Aorta (tissue), 5 donors: ENCODE measurements at regions not wholly inside any gene's neighbourhood (a gene's known extent, or its start where the extent isn't known, plus 50 kb on each side); places are given as distances from the start of the nearest gene placed in this dataset.
"Not testable (repeated sequence)": the region's sequence is repeated elsewhere in the genome, so short reads cannot be mapped to it uniquely, and the experiment has no call there.

ENCODE experiments used
- ATAC-seq: fragments of 200-7000 bp; cut with Tn5 transposase; one replicate; pipeline ENCODE4 v1.9.1; 2022; ENCODE audit warnings: moderate library complexity; ENCODE audit not compliant: low FRiP score
- DNase-seq, 2 donors: peaks; one replicate each; pipeline ENCODE4 v3.0.0-alpha.2; 2020
- H3K27ac ChIP-seq, 2 donors: one replicate each; pipeline ENCODE4 v1.5.1; 2013; ENCODE audit warnings: low read length in 2 of 2, mild to moderate bottlenecking in 2 of 2, moderate library complexity in 2 of 2, control low read depth in 1 of 2, inconsistent platforms in 1 of 2, low read depth in 1 of 2
- H3K27me3 ChIP-seq, 2 donors: one replicate each; pipeline ENCODE4 v1.6.1; 2013; ENCODE audit warnings: control low read depth in 1 of 2, low read length in 1 of 2, mild to moderate bottlenecking in 1 of 2, moderate library complexity in 1 of 2; ENCODE audit not compliant: insufficient read depth in 2 of 2, control insufficient read depth in 1 of 2
- H3K36me3 ChIP-seq, 2 donors: one replicate each; pipeline ENCODE4 v1.6.1; 2013; ENCODE audit warnings: control low read depth in 1 of 2, low read length in 1 of 2, mild to moderate bottlenecking in 1 of 2; ENCODE audit not compliant: insufficient read depth in 2 of 2, control insufficient read depth in 1 of 2
- H3K4me1 ChIP-seq, 2 donors: one replicate each; pipeline ENCODE4 v1.6.1; 2013; ENCODE audit warnings: low read length in 2 of 2, control low read depth in 1 of 2, mild to moderate bottlenecking in 1 of 2, moderate library complexity in 1 of 2; ENCODE audit not compliant: insufficient read depth in 2 of 2, control insufficient read depth in 1 of 2
- H3K4me3 ChIP-seq, 2 donors: one replicate each; pipeline ENCODE4 v1.5.1; 2013; ENCODE audit warnings: low read length in 2 of 2, control low read depth in 1 of 2, mild to moderate bottlenecking in 1 of 2
- H3K9me3 ChIP-seq: one replicate; pipeline ENCODE4 v1.6.1; 2013; ENCODE audit warnings: mild to moderate bottlenecking, low read length; ENCODE audit not compliant: control insufficient read depth
- WGBS, 2 donors: extraction: QIAGEN DNeasy Blood & Tissue Kit; methylation state at CpG; one replicate each; pipeline ENCODE4 v1.1.7; 2013; 5-methylcytosine and 5-hydroxymethylcytosine counted together
- intact Hi-C, 2 donors: fragments of 100-400 bp; cut with DNase I; formaldehyde crosslinking; loops; one replicate each; pipeline versions ENCODE4 v1.14.2 to v1.15.0; 2022
- donor health status: healthy with polysubstance abuse.
- donor health status: Bipolar disorder and iron deficiency.
- donor health status: DM: no; HTN: no; CAD: no.
- donor health status: DM: no; HTN: no; CAD: no.
- donor health status: DM: yes; HTN: yes; CAD: no.

- no CpG with 5 or more reads among the region's 7 CpGs for WGBS, 2 donors
- ATAC-seq, H3K27me3 ChIP-seq, H3K27ac ChIP-seq, H3K4me1 ChIP-seq, H3K36me3 ChIP-seq, DNase-seq, H3K9me3 ChIP-seq, intact Hi-C loops, H3K4me3 ChIP-seq: not testable (repeated sequence)
These were observed 93.4 kb downstream of the NSUN5 start for GRCh38 chr7:73215232-73215631.

- H3K9me3 ChIP-seq, H3K4me1 ChIP-seq, intact Hi-C loops, H3K27ac ChIP-seq, H3K4me3 ChIP-seq, H3K36me3 ChIP-seq, ATAC-seq, H3K27me3 ChIP-seq: not testable (repeated sequence)
- WGBS, 2 donors = 53 to 55% methylated on average over 4 of the region's 4 CpGs
- peak; percentile 43 to 65 for DNase-seq
These were observed 94.2 kb downstream of the NSUN5 start for GRCh38 chr7:73214471-73214870.

- H3K4me3 ChIP-seq, H3K36me3 ChIP-seq, H3K27me3 ChIP-seq, H3K4me1 ChIP-seq, H3K9me3 ChIP-seq, H3K27ac ChIP-seq, intact Hi-C loops: not testable (repeated sequence)
- DNase-seq (peak; percentile 47 to 68), ATAC-seq (peak; percentile 6)
- WGBS, 2 donors = 59% methylated on average over 3 to 4 of the region's 7 CpGs
These were observed 95.5 kb downstream of the NSUN5 start for GRCh38 chr7:73213076-73213475.

GRCh38 chr7:73205594-73205993 lies 103.0 kb downstream of the NSUN5 start:
- H3K9me3 ChIP-seq, ATAC-seq, H3K4me1 ChIP-seq, DNase-seq, H3K27ac ChIP-seq, intact Hi-C loops, H3K4me3 ChIP-seq, H3K36me3 ChIP-seq, H3K27me3 ChIP-seq: not testable (repeated sequence)
- WGBS, 2 donors = 38 to 52% methylated on average over 1 of the region's 3 CpGs

GRCh38 chr7:73204898-73205297 lies 103.7 kb downstream of the NSUN5 start:
- ATAC-seq, H3K27me3 ChIP-seq, H3K4me3 ChIP-seq, H3K9me3 ChIP-seq, H3K36me3 ChIP-seq, intact Hi-C loops, DNase-seq, H3K27ac ChIP-seq, H3K4me1 ChIP-seq: not testable (repeated sequence)
- 75 to 77% methylated on average over 5 of the region's 5 CpGs for WGBS, 2 donors

- H3K27me3 ChIP-seq, H3K4me3 ChIP-seq, H3K36me3 ChIP-seq, H3K9me3 ChIP-seq, ATAC-seq, H3K27ac ChIP-seq, H3K4me1 ChIP-seq, intact Hi-C loops: not testable (repeated sequence)
- DNase-seq = peak; percentile 30 to 37
- WGBS, 2 donors = 96 to 98% methylated on average over 5 of the region's 5 CpGs
These were observed 105.3 kb downstream of the NSUN5 start for GRCh38 chr7:73203312-73203711.

- intact Hi-C loops, H3K4me3 ChIP-seq, H3K4me1 ChIP-seq, H3K9me3 ChIP-seq, H3K27me3 ChIP-seq, H3K36me3 ChIP-seq, ATAC-seq: not testable (repeated sequence)
- DNase-seq = peak in 1 of 2 donors; percentile 8
- 93 to 94% methylated on average over 7 to 8 of the region's 9 CpGs for WGBS, 2 donors
- H3K27ac ChIP-seq = peak overlapping the region in 1 of 2 donors; percentile 48
These were observed 107.4 kb downstream of the NSUN5 start for GRCh38 chr7:73201264-73201663.

GRCh38 chr7:73200518-73201099 lies 108.0 kb downstream of the NSUN5 start:
- no CpG with 5 or more reads among the region's 9 CpGs for WGBS, 2 donors
- intact Hi-C loops, H3K9me3 ChIP-seq, H3K4me1 ChIP-seq, H3K27ac ChIP-seq, H3K4me3 ChIP-seq, H3K27me3 ChIP-seq, DNase-seq, H3K36me3 ChIP-seq: not testable (repeated sequence)
- ATAC-seq = peak; percentile 88

GRCh38 chr7:73193991-73194390 lies 108.2 kb upstream of the SPDYE9 start:
- H3K36me3 ChIP-seq, H3K27me3 ChIP-seq, H3K4me1 ChIP-seq, ATAC-seq, H3K4me3 ChIP-seq, intact Hi-C loops, H3K27ac ChIP-seq, H3K9me3 ChIP-seq: not testable (repeated sequence)
- 95 to 97% methylated on average over 7 to 8 of the region's 10 CpGs for WGBS, 2 donors
- DNase-seq = peak in 1 of 2 donors; percentile 9
